Urinary bladder (tissue), 1 donor: ENCODE measurements at regions not wholly inside any gene's neighbourhood (a gene's known extent, or its start where the extent isn't known, plus 50 kb on each side); places are given as distances from the start of the nearest gene placed in this dataset.

ENCODE experiments used
- small RNA-seq: library from RNA; depleted of rRNA; stranded (forward); fragments of <200 nt; gene quantifications from one replicate; pipeline ENCODE3, GENCODE V24; 2014

Small RNA genes in the stretch of these regions (small RNA-seq; reads per million reads assigned to genes)
- gene MIRLET7A1, result 9.8 reads per million, percentile 94 among the genes with 10 or more reads in this experiment
- gene MIRLET7D, result 792 reads per million, percentile 99 among the genes with 10 or more reads in this experiment
- 40.5 reads per million, percentile 96 among the genes with 10 or more reads in this experiment for gene MIRLET7F1
